ENCODE measurements at regions not wholly inside any gene's neighbourhood (a gene's known extent, or its start where the extent isn't known, plus 50 kb on each side); places are given as distances from the start of the nearest gene placed in this dataset.

DNA sequence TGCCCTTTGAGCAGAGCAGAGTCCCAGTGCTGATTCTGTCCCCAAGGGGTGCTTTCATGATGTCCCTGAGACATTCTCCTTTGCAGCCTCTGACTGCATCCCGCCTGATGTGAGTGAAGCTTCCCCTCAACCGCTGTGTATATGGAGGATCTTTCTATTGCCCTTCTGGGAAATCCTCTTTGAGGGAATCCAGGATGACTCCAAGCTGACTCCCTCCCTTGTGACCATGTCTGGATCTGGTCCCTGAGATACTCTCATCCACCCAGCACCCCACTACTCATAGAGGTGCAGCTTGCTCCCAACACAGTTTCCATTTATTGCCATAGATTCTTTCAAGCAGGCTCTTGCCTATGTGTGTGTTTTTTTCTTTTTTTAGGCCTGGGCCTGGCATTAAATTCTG is 216.5 kb downstream of the SEC61B start:
- no peak overlapping the region for H4K5ac ChIP-seq (ENCODE audit: insufficient read length, low read depth, low read length)
- no peaks in the 10 kb centered on the region for H3K23me2 ChIP-seq (ENCODE audit: insufficient read length, low read depth, low read length, poor library complexity, severe bottlenecking)
- H2BK20ac ChIP-seq (ENCODE audit: low read depth, low read length, poor library complexity, severe bottlenecking) = no peak overlapping the region
- H4K20me1 ChIP-seq (ENCODE audit: control insufficient read depth, insufficient read depth, insufficient read length) = no peaks in the 10 kb centered on the region
- H2BK15ac ChIP-seq (ENCODE audit: low read depth, low read length) = no peak overlapping the region
- no peak overlapping the region for H2AFZ ChIP-seq (ENCODE audit: low read length)
- Mint-ChIP-seq H3K9me3 (no peaks in the 10 kb centered on the region), H3K4me1 (peaks cover 0 to 19% of the 10 kb centered on the region in 2 experiments; a peak in 2 of 4 replicates), H3K36me3 (ENCODE audit: insufficient read depth in 1 of 3, low read depth in 3 of 3) (no peaks in the 10 kb centered on the region; a peak in 1 of 7 replicates), H3K27ac (no peak overlapping the region), H3K4me3 (no peak overlapping the region), H3K27me3 (ENCODE audit: low read depth) (peaks cover 3% of the 10 kb centered on the region)
- no peaks in the 10 kb centered on the region for H3K27me3 ChIP-seq (ENCODE audit: insufficient read depth, low read length)
- H2BK120ac ChIP-seq (ENCODE audit: low read depth, low read length, poor library complexity, severe bottlenecking) = no peak overlapping the region
- no CpG with 5 or more reads among the region's 2 CpGs for WGBS (ENCODE audit: extremely low coverage, insufficient read length, low lambda C conversion rate)
- no peak overlapping the region for H3K56ac ChIP-seq (ENCODE audit: insufficient read length, low read depth, low read length)
- no peak overlapping the region for H2AK5ac ChIP-seq (ENCODE audit: insufficient read length, low read length)
- no peaks in the 10 kb centered on the region for H3K79me2 ChIP-seq (ENCODE audit: insufficient read depth, low read length)
- no peak overlapping the region for H3K4ac ChIP-seq (ENCODE audit: low read depth, low read length)
- no peak overlapping the region for H2BK5ac ChIP-seq (ENCODE audit: insufficient read length, low read length)
- no peak overlapping the region for H2BK12ac ChIP-seq (ENCODE audit: insufficient read length, low read depth, low read length)
- H3K9ac ChIP-seq (ENCODE audit: extremely low read depth, insufficient read length, low read length) = no peak overlapping the region
- H3K79me1 ChIP-seq (ENCODE audit: insufficient read depth, low read depth, low read length, poor library complexity, severe bottlenecking) = no peaks in the 10 kb centered on the region
- no peaks in the 10 kb centered on the region; the same call in 1 of the 2 replicates for H3K4me1 ChIP-seq (ENCODE audit: insufficient read depth, low read length)
- no peak overlapping the region for H3K18ac ChIP-seq (ENCODE audit: insufficient read length, low read depth, low read length)
- H4K91ac ChIP-seq (ENCODE audit: insufficient read length, low read depth, low read length) = no peak overlapping the region
- H3T11ph ChIP-seq (ENCODE audit: low read length) = no peak overlapping the region
- H3K14ac ChIP-seq (ENCODE audit: insufficient read depth, low read length) = no peak overlapping the region
- no peak overlapping the region for H3K27ac ChIP-seq (ENCODE audit: insufficient read length, low read depth, low read length)
- no peak overlapping the region for H3K23ac ChIP-seq (ENCODE audit: insufficient read length, low read depth, low read length)
- TF ChIP-seq, protein P1, sequence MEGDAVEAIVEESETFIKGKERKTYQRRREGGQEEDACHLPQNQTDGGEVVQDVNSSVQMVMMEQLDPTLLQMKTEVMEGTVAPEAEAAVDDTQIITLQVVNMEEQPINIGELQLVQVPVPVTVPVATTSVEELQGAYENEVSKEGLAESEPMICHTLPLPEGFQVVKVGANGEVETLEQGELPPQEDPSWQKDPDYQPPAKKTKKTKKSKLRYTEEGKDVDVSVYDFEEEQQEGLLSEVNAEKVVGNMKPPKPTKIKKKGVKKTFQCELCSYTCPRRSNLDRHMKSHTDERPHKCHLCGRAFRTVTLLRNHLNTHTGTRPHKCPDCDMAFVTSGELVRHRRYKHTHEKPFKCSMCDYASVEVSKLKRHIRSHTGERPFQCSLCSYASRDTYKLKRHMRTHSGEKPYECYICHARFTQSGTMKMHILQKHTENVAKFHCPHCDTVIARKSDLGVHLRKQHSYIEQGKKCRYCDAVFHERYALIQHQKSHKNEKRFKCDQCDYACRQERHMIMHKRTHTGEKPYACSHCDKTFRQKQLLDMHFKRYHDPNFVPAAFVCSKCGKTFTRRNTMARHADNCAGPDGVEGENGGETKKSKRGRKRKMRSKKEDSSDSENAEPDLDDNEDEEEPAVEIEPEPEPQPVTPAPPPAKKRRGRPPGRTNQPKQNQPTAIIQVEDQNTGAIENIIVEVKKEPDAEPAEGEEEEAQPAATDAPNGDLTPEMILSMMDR (conservative IDR thresholded peaks at IDR 0.05) = no peak
- no peak overlapping the region for H3K4me2 ChIP-seq (ENCODE audit: insufficient read depth, insufficient read length, low read length)
- H4K8ac ChIP-seq (replicated peaks; ENCODE audit: insufficient read length, low read depth, low read length) = no peak overlapping the region
- H3K9me3 ChIP-seq (ENCODE audit: control insufficient read depth, low read depth, low read length) = no peaks in the 10 kb centered on the region
- no peak for DNase-seq
